Urinary bladder (tissue), 3 donors: ENCODE measurements at regions not wholly inside any gene's neighbourhood (a gene's known extent, or its start where the extent isn't known, plus 50 kb on each side); places are given as distances from the start of the nearest gene placed in this dataset.
"Not testable (repeated sequence)": the region's sequence is repeated elsewhere in the genome, so short reads cannot be mapped to it uniquely, and the experiment has no call there.

ENCODE experiments used
- DNase-seq: peaks from one replicate; pipeline ENCODE4 v3.0.0-alpha.2; 2015; ENCODE audit errors: extremely low spot score
- H3K27ac ChIP-seq: one replicate; pipeline ENCODE4 v1.5.1; 2013; ENCODE audit warnings: low read depth, mild to moderate bottlenecking, moderate library complexity
- H3K36me3 ChIP-seq: one replicate; pipeline ENCODE4 v1.6.1; 2013; ENCODE audit warnings: mild to moderate bottlenecking, moderate library complexity; ENCODE audit not compliant: insufficient read depth
- H3K4me1 ChIP-seq: one replicate; pipeline ENCODE4 v1.6.1; 2013; ENCODE audit warnings: mild to moderate bottlenecking, moderate library complexity; ENCODE audit not compliant: insufficient read depth
- H3K4me3 ChIP-seq: one replicate; pipeline ENCODE4 v1.5.1; 2013; ENCODE audit warnings: low read depth, low read length
- WGBS: extraction: QIAGEN DNeasy Blood & Tissue Kit; methylation state at CpG from one replicate; pipeline ENCODE4 v1.1.7; 2013; 5-methylcytosine and 5-hydroxymethylcytosine counted together
- donor health status: healthy with polysubstance abuse.
- donor health status: healthy.

DNA sequence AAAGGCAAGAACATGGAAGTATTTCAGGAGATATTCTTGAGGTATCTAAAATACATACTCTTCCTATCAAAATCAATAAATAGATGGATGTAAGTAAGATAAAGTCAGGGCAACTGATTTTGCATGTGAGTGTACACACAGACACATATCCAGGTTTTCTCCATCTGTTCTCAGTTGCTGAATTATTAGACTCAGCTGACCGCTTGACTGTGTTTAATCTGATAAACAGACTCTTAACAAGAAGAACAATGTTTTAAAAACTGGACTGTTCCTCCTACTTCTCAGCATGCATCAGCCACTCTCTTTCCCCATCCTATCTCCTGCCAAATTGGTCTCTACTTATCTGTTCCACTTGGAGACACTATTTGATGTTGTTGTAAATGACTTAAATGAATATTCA, 73.5 kb downstream of the GOLGA8G start:
- Histone ChIP-seq H3K27ac (no peak overlapping the region), H3K4me3 (no peak overlapping the region), H3K36me3 (no peaks in the 10 kb centered on the region), H3K4me1 (no peaks in the 10 kb centered on the region)
- peak; percentile 39 for DNase-seq
- WGBS, result 43% methylated on average over 1 of the region's 1 CpG

DNA sequence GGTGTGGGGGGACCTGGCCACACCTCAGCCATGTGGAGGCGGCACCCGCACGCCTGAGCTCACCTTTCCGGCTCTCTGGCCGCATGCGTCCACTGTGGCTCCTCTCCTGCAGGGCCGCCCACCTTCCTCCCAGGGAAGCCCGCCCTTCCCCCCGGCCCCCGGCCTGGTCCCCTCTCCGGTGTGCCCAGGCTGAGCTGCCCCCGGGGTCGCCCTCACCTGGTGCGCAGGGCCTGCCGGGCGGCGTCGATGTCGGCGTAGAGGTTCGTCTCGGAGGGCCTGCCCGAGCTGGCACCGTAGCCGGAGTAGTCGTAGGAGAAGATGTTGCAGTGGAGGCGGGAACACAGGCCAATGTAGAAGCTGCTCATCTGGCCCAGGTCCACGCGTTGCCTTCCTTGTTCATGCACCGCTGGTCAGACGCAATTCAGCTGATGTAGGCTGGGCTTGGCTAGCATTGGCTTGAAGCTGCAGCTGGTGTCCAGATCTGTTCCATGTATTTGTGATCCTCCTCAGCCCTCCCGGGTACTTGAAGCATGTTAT, 75.3 kb downstream of the GOLGA8G start:
- H3K27ac ChIP-seq, H3K4me3 ChIP-seq, H3K36me3 ChIP-seq, DNase-seq, H3K4me1 ChIP-seq: not testable (repeated sequence)
- WGBS, result 85% methylated on average over 32 of the region's 32 CpGs

- no peaks in the 10 kb centered on the region for H3K36me3 ChIP-seq
- H3K4me1 ChIP-seq, result no peaks in the 10 kb centered on the region
- H3K27ac ChIP-seq, result no peak overlapping the region
- H3K4me3 ChIP-seq, result no peak overlapping the region
- no peak for DNase-seq
- 84% methylated on average over 30 of the region's 30 CpGs for WGBS
Observed at GRCh38 chr15:28456476-28457395, 76.0 kb downstream of the GOLGA8G start.

DNA sequence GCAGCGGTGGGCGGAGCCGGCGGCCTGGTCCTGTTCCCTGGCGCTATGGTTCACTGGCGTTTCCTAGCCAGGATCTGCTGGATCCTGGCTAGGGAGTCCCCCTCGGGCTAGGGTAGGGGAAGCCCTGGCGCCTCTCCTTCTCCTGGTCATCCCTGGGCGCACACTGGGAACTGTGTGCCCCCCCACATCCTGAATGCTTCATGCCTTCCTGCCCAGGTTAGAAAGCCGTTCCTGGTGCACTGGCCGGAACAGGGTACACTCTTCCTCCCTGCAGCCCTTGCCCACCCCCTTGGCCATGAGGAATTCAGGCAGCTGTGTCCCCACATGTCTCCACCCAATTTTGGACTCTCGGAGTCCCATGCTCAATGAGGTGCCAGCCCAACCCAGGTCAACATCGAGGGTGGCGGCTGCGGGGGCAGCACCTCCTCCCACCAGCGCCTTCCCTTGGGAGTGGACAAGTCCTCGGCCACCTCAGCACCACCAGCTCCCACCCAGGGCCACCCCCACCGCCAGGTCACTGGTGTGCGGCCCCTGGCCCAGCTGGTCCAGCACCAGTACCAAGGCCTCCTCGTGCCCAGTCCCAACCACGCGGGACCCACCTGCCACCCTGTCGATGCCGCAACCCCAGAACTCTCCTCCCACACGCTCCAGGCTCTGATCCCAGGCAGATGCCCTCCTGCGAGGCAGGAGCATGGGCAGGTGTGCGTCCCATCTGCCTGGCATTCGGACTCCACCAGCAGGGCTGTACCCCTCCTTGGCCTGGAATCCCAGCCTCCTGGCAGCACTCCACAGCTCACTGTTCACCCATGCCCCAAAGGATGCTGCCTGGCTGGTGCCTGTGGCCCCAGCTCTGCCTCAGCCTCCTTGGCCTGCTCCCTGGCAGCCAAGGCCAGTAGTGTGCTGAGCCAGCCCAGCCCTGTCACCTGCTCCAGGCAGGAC, 77.0 kb downstream of the GOLGA8G start:
- H3K36me3 ChIP-seq, DNase-seq, H3K27ac ChIP-seq, H3K4me3 ChIP-seq, H3K4me1 ChIP-seq: not testable (repeated sequence)
- WGBS, result 90% methylated on average over 22 of the region's 28 CpGs

- not testable (repeated sequence) for H3K36me3 ChIP-seq, H3K4me3 ChIP-seq, DNase-seq, H3K4me1 ChIP-seq, H3K27ac ChIP-seq
- 1% methylated on average over 38 of the region's 43 CpGs for WGBS
Observed at GRCh38 chr15:28454751-28455220, 76.3 kb downstream of the GOLGA8F start.
